ENCODE measurements at regions not wholly inside any gene's neighbourhood (a gene's known extent, or its start where the extent isn't known, plus 50 kb on each side); places are given as distances from the start of the nearest gene placed in this dataset.
"Not testable (repeated sequence)": the region's sequence is repeated elsewhere in the genome, so short reads cannot be mapped to it uniquely, and the experiment has no call there.

- H3K4me3 ChIP-seq, result no peak overlapping the region
- no peak overlapping the region for H3K27ac ChIP-seq
- TF ChIP-seq CTCF (IDR thresholded peaks at IDR 0.05), result no peak
- DNase-seq (ENCODE audit: low spot score), result no peak
These were observed 233.5 kb upstream of the NRIP1 start for GRCh38 chr21:15298306-15298705.

- not testable (repeated sequence) for DNase-seq (ENCODE audit: low spot score); H3K27ac ChIP-seq; H3K4me3 ChIP-seq
These were observed 234.0 kb upstream of the NRIP1 start for GRCh38 chr21:15298755-15299154.

- DNase-seq (ENCODE audit: low spot score), result no peak
- TF ChIP-seq CTCF (IDR thresholded peaks at IDR 0.05), result no peak
- Histone ChIP-seq H3K27ac (no peak overlapping the region), H3K4me3 (no peak overlapping the region)
These were observed 235.3 kb upstream of the NRIP1 start for GRCh38 chr21:15300131-15300530.

GRCh38 chr21:15301014-15301413 is 236.2 kb upstream of the NRIP1 start:
- Histone ChIP-seq H3K4me3 (no peak overlapping the region), H3K27ac (no peak overlapping the region)
- no peak for DNase-seq (ENCODE audit: low spot score)
- no peak for TF ChIP-seq CTCF (IDR thresholded peaks at IDR 0.05)

GRCh38 chr21:15301736-15302135 is 236.9 kb upstream of the NRIP1 start:
- DNase-seq (ENCODE audit: low spot score), result no peak
- Histone ChIP-seq H3K27ac (no peak overlapping the region), H3K4me3 (no peak overlapping the region)
- TF ChIP-seq CTCF (IDR thresholded peaks at IDR 0.05), result no peak

- DNase-seq (ENCODE audit: low spot score), result no peak
- H3K4me3 ChIP-seq, result no peak overlapping the region
- no peak overlapping the region for H3K27ac ChIP-seq
- TF ChIP-seq CTCF (IDR thresholded peaks at IDR 0.05), result no peak
These were observed 241.5 kb upstream of the NRIP1 start for GRCh38 chr21:15306271-15306670.

GRCh38 chr21:15308333-15308732 is 243.5 kb upstream of the NRIP1 start:
- H3K27ac ChIP-seq, result no peak overlapping the region
- no peak for TF ChIP-seq CTCF (IDR thresholded peaks at IDR 0.05)
- no peak for DNase-seq (ENCODE audit: low spot score)
- H3K4me3 ChIP-seq, result no peak overlapping the region

- no peak overlapping the region for H3K4me3 ChIP-seq
- H3K27ac ChIP-seq, result no peak overlapping the region
- no peak for DNase-seq (ENCODE audit: low spot score)
- no peak for TF ChIP-seq CTCF (IDR thresholded peaks at IDR 0.05)
These were observed 244.3 kb upstream of the NRIP1 start for GRCh38 chr21:15309022-15309590.

Data from coronary artery (tissue), 2 donors.